ENCODE measurements at regions not wholly inside any gene's neighbourhood (a gene's known extent, or its start where the extent isn't known, plus 50 kb on each side); places are given as distances from the start of the nearest gene placed in this dataset.

DNA sequence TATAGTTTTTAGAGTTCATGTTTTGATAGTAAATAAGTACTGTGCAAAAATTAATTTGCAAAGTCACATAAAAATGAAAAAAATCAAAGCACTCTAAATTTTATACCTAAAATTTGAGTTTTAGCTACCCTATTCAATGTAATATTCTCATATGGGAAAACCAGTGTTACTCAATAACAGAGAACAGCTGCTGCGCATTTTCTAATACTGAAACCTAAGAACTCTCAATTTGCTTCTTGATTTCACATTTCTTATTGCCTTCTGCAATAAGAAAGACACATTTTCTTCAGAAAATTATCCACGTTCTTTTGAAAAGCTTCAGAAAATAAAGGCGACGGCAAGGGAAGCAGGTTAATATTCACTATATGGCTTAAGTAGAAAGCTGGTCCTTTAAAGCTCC is 199.1 kb upstream of the CCDC150 start:
- no peak for DNase-seq (ENCODE audit: low read depth)
- H3K4me3 ChIP-seq (ENCODE audit: low read depth, low read length): no peak overlapping the region
- TF ChIP-seq, protein P1, sequence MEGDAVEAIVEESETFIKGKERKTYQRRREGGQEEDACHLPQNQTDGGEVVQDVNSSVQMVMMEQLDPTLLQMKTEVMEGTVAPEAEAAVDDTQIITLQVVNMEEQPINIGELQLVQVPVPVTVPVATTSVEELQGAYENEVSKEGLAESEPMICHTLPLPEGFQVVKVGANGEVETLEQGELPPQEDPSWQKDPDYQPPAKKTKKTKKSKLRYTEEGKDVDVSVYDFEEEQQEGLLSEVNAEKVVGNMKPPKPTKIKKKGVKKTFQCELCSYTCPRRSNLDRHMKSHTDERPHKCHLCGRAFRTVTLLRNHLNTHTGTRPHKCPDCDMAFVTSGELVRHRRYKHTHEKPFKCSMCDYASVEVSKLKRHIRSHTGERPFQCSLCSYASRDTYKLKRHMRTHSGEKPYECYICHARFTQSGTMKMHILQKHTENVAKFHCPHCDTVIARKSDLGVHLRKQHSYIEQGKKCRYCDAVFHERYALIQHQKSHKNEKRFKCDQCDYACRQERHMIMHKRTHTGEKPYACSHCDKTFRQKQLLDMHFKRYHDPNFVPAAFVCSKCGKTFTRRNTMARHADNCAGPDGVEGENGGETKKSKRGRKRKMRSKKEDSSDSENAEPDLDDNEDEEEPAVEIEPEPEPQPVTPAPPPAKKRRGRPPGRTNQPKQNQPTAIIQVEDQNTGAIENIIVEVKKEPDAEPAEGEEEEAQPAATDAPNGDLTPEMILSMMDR (IDR thresholded peaks at IDR 0.05; ENCODE audit: control insufficient read depth, extremely low read depth, insufficient read depth): no peak

DNA sequence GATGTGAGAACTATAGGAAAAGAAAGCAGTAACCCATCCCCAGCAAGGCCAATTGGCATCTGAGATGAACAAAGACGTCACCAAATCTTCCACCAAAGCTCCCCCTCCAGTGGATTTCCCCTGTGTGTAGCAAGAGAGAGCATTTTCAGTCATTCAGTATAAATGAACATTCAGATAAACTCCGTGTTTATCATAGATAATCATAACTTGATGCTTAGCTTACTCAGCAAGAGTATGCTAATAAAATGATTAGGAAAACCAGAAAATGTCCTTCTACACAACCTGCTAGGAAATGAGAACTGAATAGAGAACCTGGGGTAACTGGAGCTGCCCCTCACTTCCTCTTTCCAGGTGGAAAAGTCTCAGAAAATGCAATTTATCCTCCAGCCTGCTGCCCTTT is 198.0 kb upstream of the CCDC150 start:
- TF ChIP-seq, protein P1 (IDR thresholded peaks at IDR 0.05; ENCODE audit: control insufficient read depth, extremely low read depth, insufficient read depth): no peak
- no peak overlapping the region for H3K4me3 ChIP-seq (ENCODE audit: low read depth, low read length)
- no peak for DNase-seq (ENCODE audit: low read depth)

DNA sequence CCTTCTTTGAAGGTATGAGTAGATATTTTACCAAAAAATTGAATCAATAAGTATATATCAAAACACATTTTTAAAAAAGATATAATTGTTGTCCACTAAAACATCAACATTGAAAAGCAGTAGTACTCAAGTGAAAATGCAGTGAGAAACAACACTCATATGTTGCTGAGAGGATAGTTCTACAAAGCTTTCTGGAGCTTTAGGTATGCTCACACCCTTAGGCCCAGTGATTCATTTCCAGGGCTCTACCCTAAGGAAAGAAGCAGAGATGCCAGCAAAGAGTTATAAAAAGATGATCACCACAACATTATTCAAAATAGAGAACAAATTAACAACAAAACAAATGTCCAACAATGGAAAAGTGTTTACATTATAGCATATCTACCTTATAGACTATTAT is 197.3 kb upstream of the CCDC150 start:
- no peak overlapping the region for H3K4me3 ChIP-seq (ENCODE audit: low read depth, low read length)
- no peak for DNase-seq (ENCODE audit: low read depth)
- TF ChIP-seq, protein P1 (IDR thresholded peaks at IDR 0.05; ENCODE audit: control insufficient read depth, extremely low read depth, insufficient read depth): no peak

DNA sequence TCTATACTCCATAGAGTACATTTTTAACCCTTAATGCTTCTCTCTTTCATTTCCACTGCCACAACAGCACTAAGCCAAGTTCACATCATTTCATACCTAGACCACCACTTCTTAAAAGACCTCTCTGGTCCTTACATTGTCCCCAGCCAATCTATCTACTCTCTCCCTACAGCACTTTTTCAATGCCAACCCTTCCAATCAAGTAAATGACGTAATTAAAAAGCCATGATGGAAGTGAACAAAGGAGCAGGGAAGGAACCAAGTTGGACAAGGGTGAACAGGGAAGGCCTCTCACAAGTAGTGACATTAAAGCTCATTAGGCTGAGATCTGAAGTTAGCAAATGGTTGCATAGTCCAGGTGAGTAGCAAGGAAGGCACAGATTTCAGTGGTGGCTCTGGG is 195.1 kb upstream of the CCDC150 start:
- TF ChIP-seq, protein P1 (IDR thresholded peaks at IDR 0.05; ENCODE audit: control insufficient read depth, extremely low read depth, insufficient read depth): no peak
- DNase-seq (ENCODE audit: low read depth): no peak
- H3K4me3 ChIP-seq (ENCODE audit: low read depth, low read length): no peak overlapping the region

DNA sequence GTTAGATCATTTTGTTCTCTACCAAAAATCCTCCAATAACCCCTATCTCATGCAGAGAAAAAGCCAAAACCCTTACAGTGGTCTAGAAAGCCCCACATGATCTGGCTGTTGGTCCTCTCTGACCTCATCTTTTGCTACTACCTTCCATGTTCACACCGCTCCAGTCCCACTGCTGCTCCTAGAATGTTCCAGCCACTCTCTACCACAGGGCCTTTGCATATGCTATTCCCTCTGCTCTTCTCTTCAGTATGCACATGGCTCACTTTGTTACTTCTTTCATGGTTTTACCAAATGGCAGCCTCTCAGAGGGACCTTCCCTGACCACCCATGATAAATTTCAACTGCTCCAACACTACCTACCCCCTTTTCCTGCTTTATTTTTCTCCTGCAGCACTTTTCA is 193.5 kb upstream of the CCDC150 start:
- TF ChIP-seq, protein P1 (IDR thresholded peaks at IDR 0.05; ENCODE audit: control insufficient read depth, extremely low read depth, insufficient read depth): no peak
- DNase-seq (ENCODE audit: low read depth): no peak
- H3K4me3 ChIP-seq (ENCODE audit: low read depth, low read length): no peak overlapping the region

DNA sequence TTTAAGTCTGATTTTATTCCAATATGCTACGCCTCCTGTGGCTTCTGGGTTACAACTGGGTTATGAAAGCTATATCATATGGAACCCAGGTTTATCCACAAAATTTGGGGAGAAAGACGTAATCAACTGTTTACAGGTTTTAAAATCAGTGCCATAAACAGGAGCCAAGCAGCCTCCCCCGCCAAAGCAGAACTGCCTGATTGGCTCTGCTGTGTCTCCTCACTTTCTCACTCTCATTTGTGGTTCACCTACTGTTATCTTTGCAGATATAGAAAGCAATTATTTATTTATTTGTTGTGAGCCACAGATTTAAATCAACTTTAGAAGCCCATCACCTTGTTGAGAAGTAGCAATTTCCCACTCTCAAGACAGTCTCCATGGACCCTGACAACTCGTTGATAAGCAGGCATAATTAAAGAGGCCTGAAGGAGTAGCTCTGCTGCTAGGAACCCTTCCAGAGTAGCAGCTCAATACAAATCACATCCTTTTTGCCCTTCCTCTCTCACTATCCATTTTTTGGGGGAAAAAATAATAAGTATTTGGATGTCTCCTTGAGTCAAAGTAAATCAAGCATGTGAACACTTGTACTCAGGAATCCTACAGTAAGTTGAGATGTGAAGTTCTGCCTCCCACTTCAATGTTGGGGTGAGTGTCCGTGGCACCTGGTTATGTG is 191.0 kb upstream of the CCDC150 start:
- DNase-seq (ENCODE audit: low read depth): no peak
- H3K4me3 ChIP-seq (ENCODE audit: low read depth, low read length): no peak overlapping the region
- TF ChIP-seq, protein P1 (IDR thresholded peaks at IDR 0.05; ENCODE audit: control insufficient read depth, extremely low read depth, insufficient read depth): no peak

DNA sequence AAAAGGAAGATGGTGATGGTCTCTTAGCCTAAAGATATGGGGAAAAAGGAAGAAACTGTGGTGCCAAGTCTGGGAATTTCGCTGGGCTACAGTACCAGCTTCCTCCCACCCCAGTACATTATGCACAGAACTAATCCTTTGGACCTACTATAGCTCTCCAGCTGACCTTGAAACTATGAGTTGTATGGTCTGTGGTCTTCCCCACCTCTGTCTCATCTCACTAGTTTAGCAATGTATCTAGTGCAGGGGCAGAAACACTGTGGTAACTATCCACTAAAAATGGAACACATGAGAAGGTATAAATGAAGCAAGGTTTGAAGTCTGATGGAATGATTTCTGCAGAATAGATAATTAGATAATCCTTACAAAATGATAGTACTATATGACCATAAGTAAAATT is 190.4 kb upstream of the CCDC150 start:
- DNase-seq (ENCODE audit: low read depth): no peak
- TF ChIP-seq, protein P1 (IDR thresholded peaks at IDR 0.05; ENCODE audit: control insufficient read depth, extremely low read depth, insufficient read depth): no peak
- no peak overlapping the region for H3K4me3 ChIP-seq (ENCODE audit: low read depth, low read length)

All from LNCaP clone FGC (cell line).